ENCODE measurements at regions not wholly inside any gene's neighbourhood (a gene's known extent, or its start where the extent isn't known, plus 50 kb on each side); places are given as distances from the start of the nearest gene placed in this dataset.

DNA sequence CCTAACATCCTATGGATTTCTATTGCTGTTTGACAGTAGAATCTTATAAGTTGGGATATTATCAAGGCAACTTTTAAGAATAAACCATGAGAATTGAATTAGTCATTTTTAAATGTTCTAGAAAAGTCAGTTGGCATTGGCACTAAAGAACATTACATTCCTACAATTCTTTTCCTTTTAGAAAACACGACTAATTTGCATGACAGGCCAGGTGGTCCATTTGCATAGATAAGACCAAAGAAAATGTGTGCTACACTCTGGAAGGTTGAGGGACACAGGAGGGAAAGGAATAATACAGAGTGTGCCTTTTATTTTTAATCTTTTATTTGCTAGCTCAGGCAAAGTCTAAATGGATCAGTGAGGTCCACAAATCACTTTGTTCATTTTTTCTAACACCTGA lies 962.3 kb downstream of the EPHA3 start (continued):
- peak; percentile 54 for TF ChIP-seq CHD7 (IDR thresholded peaks at IDR 0.05; ENCODE audit: insufficient replicate concordance, low read length)

Measured in H1 (cell line).